ENCODE measurements at regions not wholly inside any gene's neighbourhood (a gene's known extent, or its start where the extent isn't known, plus 50 kb on each side); places are given as distances from the start of the nearest gene placed in this dataset.

DNA sequence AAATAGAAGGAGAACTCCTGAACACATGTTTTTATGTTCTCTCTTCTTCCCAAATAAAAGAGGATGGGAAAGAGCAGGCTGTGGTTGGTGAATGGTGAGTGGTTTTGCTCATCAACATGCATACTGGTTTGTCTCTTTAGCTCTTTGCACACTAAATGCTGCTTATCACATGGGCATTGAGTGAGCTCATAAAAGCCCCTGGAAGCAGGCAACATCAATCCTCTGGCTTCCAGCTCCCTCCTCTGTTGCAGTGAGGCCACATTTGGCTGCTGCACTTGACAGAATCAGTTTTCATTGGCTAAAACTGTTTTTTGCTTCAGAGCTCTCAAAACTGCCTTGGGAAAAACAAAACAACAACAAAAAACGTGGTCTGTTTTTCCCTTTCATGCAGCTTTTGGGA lies 1308.2 kb upstream of the NRXN1 start:
- TF ChIP-seq CTCF (IDR thresholded peaks at IDR 0.05) = no peak
- TF ChIP-seq POLR2A (IDR thresholded peaks at IDR 0.05) = no peak

Measured in lower leg skin (tissue), 3 donors.